HG03095 (cell line): ENCODE measurements at regions not wholly inside any gene's neighbourhood (a gene's known extent, or its start where the extent isn't known, plus 50 kb on each side); places are given as distances from the start of the nearest gene placed in this dataset.
"Not testable (repeated sequence)": the region's sequence is repeated elsewhere in the genome, so short reads cannot be mapped to it uniquely, and the experiment has no call there.

Experiments
- ATAC-seq: cut with Tn5 transposase; IDR thresholded peaks from one replicate; pipeline ENCODE4 v1.9.1; 2021; ENCODE audit warnings: moderate library complexity; ENCODE audit not compliant: unreplicated experiment

DNA sequence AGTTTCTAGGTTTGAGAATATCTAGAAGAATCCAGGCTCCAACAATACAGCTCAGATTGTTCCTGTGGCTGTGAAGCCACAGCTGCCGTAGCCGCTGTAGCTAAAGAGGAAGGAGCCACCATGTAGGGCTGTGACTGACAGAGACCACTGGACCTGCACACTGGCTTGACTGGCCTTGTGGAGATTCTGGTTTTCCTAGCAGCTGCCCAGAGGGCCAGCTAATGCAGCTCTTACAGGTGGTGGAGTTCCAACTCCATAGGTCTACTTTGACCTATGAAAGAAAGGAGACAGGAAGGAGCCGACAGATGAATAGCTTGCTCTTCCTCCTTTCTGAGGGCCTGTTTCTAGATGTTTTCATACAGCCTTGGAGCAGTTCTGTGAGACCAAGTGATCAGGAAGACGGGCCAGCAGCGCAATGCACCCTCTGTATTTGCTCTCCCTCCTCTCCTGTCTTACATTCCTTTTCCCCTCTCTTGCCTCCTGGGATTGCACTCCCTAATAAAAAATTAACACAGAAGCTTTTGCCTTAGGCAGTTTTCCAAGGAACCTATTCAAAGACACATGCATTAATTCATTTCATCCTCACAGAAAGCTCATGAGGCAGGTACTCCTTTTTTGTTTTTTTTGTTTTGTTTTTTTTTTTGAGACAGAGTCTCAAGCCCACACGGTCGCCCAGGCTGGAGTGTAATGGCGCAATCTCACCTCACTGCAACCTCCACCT lies 51.8 kb upstream of the MYB start:
- ATAC-seq: no peak

DNA sequence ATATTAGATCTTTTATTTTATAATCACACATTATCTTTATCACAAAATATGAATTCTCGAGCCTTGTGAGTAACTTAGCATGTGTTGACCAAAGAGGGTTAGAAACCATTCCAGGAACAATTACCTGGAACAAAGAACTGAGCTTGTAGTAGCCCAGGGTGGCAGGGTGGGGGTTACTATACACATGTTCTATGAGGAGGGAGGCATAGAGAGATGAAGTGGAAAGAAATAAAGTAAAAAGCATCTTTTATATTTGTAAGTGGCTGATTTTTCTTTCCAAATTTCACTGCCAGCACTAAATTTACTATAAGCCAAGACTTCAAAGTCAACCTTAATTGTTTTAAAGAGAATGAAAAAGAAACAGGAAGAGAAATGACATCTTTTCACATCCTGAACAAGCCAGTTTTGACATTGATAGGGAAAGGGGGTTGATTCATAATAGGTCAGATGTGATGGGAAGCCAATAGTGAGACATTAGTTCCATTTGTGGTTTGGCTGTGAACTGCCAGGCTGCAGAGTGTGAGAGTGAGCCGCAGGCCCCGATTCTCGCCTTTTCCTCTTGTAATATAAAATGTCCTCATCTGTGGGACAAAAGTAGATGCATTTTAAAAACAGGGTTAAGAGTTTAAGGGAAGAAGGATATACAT lies 52.7 kb upstream of the MYB start:
- ATAC-seq: peak; percentile 79

DNA sequence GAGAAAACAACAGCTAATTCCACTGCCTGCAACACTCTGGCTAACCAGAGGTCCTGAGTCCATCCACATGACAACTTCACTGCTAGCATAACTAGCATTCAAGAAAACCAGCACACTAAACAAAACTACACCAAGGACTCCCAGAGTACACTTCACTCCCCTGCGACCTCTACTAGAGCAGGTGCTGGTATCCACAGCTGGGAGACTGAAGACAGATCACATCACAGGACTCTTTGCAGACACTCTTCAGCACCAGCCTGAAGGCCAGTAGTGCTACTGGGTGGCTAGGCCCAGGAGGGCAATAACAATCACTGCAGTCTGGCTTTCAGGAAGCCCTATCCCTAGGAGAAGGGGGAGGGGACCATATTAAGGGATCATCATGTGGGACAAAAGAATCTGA lies 54.4 kb upstream of the MYB start:
- ATAC-seq: no peak

DNA sequence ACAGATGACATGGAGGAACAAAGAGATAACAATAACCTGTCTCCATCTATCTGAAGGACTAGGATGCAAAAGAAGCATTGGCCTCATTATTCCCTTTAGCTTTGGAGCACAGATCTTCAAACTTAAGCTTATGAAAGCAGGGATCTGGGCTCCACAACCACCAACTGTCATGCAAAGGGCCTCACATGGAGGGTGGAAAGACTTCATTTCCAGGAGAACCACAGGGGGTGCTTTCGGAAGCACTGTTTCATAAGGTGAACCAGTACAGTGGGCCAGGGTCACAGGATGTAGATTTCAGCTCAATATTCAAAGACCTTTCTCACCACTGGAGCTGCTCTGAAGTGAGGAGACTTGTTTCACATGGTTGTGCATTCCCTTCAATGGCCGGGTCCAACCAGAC lies 55.1 kb upstream of the MYB start:
- no peak for ATAC-seq

DNA sequence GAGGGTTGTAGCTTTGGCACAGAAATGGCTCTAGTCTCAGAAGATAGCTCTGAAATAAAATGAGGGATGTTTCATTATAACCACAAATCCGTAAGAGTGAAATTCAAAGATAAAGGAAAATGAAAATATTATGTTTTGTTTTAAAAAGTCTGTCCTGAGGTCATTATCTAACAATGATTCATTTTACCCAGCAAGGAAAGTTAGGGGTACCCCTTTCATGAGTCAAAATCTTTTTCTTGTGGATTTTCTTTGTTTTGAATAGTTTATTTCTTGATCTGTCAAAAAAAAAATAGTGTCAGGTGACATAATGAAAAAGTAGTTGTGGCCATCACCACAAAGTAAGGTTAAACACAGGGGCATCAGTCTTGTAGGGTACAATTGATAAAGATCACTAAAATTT lies 59.7 kb upstream of the MYB start:
- ATAC-seq: no peak

DNA sequence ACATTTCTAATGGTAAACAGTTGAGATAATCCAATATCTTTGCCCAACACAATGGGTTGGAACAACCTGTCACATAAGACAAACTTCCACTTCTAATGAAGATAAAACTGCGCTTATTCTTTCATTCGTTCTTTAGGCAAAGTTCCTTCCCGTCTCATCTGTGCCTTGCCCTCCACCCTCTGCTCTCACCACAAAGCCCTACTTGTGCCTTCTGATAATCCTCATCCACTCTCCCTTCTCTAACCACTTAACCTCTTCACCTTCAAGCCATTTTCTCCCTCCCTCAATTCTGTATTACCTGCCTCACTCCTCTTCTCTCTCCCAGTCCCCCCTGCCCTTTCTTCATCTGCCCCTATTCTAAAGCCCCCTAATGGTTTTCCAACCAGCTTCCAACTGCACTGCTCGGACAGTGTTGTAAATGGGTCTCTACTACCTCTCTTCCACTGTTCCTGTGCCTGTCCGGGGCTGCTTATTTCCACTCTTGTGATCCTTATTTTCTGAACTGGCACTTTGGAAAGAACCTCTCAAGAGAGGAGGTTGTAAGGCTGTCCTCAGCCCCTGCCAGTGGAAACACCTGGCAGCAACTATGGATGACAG lies 62.9 kb upstream of the MYB start:
- ATAC-seq: no peak

DNA sequence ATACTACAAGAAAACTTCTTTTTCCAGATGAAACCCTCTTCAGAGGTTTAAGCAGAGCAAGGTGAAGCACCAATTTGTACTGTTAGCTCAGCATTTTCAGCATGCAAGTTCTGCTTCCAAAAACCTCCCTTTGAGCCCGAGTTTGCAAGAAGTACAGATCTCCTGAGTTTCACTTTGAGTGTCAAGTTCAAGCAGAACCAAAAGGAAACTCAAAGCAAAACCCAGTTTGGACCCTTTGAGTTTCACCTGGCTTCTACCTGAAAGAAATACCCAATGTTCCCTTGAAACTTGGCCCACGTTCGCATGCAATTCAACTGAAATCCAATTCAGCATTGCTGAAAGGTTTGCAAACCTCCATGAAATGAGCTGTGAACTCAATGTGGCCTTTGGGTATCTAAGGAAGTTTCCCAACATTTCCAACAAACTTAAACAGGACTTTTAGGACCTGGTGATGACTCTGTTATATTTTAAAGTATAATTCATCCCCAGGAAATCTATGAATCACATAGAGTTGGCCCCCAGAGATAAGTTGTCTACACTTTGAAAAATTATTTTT lies 62.9 kb upstream of the HBS1L start:
- no peak for ATAC-seq

DNA sequence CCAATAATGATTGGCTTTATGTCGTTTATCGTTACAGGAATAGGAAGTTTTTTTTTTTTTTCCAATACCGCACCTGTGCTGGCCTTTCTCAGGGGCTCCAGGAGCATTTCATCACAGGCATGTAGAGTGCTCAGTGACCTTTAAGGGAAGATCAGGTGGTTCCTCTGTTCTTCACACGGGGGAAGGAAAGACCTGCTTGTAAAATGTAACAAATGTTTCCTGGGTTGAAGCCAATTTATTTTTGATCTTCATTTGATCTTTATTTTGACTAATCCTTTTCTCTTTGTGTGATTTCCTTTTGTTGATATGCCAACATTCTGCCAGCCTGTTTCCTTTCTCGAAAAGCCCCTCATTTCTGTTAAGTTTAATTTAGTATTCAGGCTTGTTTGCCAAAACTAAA lies 61.9 kb upstream of the HBS1L start:
- no peak for ATAC-seq

DNA sequence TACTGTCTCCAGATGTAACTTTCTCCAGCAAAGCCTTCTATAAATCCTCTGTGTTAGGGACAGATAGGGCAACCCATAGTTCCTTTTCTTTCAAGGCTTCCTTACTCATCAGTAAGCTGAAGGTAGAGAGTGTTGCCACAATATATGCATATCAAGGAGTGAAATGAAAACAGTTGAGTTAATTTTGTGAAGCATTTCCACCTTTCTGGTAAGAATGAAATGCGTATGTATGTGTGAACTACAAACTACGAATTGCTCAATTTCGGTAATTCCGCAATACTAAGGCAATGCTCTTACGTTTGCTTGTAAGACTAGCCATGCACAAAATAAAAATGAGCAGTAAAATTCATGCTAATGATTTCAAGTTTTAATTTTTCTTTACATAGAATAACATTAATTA lies 61.2 kb upstream of the HBS1L start:
- ATAC-seq: no peak

DNA sequence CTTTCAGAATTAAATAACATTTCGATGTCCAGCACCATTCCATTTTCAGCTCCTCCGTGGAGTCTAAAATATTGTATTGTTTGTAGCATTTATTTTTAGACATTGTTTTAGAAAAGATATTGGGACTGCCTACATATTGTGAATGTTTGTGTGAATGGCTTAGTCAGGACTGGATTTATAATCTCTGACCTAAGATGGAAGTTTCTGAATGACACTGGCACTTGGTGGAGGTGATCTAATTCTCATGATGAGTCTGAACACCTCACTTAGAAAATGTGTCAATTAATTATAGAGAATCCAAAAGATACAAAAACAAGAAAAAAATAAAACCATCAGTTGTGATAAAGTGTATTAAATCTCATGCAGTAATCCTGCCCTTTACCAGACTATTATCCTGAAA lies 60.8 kb upstream of the HBS1L start:
- no peak for ATAC-seq

DNA sequence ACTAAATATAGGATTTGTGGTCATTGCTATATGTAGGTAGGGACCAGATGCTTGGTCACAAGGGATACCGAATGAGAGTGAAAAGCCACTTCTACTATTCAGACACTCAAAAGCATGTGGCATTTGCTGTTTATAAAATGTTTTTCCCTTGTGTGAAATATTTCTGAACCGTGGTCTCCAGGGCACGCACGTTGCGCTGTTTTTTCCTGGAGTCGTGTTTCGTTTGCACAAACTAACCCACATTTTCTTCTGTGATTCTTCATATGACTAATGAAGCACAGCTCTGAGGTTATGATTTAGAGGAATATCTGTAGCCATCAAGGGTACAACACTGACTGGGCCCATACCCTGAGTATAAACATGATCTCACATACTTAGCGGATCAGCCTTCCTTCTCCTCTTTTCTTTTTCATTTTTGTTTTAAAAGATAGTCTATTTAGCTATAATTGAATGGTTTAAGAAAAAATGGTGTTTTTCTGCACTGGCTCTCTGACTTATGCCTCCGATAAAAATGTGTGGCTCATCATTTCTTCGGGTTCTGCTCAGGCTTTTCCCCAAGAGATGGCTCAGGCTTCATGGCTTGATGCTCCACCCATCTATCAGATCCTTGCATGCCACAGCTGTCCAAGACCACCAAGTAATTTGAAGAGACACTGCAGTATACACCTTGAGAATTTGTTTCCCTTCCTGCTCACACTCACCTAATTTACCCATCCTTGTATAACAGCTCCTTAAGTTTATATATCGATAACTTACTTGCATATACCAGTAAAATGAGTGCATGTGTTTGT lies 59.9 kb upstream of the HBS1L start:
- peak; percentile 55 for ATAC-seq

DNA sequence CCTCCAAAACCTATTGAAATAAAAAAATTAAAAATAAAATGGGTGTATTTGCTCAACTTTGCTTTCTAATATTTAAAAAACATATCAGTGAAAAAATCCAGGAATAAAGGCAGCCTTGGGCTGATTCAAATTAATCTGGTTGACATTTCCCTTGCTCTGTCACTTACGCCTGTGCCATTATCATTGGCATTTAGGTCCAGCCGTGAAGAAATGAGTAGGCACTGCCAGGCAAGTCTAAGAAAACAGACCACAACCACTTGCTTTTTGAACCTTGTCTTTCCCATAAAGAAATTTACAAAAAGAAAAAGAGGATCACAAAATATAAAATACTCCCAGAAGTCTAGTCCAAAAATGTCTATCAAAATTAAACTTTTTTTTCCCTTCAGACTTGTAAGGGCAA lies 59.2 kb upstream of the HBS1L start:
- ATAC-seq: no peak

DNA sequence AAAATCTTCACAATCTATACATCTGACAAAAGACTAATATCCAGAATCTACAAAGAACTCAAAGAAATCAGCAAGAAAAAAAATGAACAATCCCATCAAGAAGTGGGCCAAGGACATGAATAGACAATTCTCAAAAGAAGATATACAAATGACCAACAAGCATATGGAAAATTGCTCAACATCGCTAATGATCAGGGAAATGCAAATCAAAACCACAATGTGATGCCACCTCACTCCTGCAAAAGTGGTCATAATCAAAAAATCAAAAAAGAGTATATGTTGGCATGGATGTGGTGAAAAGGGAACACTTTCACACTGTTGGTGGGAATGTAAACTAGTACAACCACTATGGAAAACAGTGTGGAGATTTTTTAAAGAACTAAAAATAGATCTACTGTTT lies 58.3 kb upstream of the HBS1L start:
- not testable (repeated sequence) for ATAC-seq

DNA sequence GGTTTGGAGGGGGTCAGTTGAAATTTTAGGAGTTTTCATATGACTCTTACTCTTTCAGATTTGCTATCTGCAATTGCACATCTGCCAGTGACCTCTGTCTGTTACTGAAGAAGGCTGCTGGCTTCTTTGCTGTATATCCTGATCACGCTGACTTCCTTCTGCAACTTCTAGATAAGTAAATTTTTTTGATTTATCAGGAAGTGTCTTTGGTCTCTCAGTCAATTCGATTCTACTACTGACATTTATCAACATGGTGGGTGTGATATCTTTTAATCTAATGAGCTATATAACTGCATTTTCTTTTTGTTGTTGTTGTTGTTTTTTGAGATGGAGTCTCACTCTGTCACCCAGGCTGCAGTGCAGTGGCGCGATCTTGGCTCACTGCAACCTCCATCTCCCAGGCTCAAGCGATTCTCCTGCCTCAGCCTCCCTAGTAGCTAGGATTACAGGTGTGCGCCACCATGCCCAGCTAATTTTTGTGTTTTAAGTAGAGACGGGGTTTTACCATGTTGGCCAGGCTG lies 55.7 kb upstream of the HBS1L start:
- not testable (repeated sequence) for ATAC-seq

DNA sequence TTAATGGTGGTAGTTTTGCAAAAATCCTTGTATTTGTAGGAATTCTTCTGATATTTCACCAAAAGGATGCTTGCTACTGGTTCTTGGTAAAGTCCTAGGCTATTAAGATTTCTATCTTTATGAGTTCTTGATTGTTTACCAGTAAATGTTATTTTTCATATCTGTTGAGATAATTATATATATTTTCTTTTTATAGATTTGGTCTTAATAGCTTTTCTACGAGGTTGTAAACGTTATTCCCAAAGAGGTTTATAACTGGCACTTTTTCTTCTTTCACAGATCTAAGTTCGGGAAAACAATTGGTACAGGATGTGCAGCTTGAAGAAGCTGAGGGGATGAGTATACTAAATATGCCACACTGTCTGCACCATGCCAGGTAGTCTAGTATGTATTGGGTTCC lies 55.1 kb upstream of the HBS1L start:
- no peak for ATAC-seq

DNA sequence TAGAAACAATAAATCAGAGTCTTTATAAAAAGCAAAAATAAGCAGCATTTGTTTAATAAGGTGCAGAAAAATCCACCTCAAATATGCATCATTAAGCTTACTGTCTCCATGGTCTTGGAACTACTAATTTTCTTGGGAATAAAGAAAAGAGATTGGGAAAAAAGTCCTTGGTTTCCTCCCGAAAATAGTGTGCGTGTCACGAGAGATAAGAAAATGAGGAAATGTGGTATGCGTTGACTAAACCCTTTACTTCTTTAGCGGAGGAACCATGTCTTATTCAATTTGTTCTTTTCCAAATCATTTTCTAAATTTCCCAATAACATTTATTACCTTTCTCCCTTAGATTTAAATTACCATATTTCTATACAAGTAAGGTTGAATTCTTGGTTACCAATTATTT lies 54.1 kb upstream of the HBS1L start:
- ATAC-seq: no peak

DNA sequence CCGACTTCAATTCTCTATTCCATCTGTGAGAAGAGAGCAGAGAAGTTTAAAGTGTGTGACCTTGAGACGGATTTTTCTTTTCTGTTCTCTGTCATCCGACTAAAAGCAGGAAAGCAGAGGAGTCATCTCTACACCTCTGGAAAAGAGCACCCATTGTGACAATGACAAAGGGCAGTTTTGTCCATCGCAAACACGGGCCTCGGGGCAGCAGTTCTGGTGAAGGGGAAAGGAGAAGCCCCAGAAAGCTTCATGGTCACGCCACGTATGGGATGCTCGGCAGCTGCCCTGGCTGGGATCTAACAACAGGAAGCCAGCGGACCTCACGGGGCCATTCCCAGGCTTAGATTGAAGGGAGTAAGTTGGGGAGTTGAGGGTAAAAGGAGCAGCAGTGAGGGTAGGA lies 52.0 kb upstream of the HBS1L start:
- no peak for ATAC-seq

DNA sequence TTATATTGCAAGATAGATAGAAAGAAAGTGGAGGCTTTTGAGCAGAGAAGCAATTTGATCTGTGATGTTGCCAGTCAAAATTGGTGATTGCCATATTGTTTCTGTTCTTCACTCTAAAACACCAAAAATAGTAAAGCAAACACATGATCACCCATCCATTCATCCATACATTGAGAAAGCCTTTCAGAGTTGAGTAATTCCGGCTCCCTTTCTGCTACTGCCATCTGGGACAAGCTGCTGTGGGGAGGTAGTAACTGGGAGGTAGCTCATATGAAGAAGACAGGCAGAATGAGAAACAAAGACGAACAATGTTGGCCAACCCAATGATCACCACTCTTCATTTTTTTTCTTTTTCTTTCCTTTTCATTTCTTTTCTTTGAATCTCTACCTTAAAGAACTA lies 51.1 kb upstream of the HBS1L start:
- ATAC-seq: no peak

DNA sequence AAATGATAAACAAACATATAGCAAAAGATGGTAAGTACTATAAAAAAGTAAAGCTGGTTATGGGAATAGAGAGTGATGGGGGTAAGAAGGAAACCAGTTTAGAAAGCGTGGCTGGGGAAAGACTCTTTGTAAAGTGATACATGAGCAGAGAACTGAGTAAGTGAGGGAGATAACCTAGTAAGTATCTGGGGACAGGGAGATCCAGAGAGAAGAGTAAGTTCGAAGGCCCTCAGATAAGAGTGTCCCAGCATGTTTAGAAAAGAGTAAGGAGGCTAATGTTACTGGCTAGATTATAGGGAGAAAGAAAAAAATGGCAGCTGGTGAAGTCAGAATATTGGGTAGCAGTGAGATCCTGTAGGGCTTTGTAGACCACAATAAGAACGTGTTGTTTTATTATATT lies 50.7 kb upstream of the HBS1L start:
- no peak for ATAC-seq
